ENCODE measurements at regions not wholly inside any gene's neighbourhood (a gene's known extent, or its start where the extent isn't known, plus 50 kb on each side); places are given as distances from the start of the nearest gene placed in this dataset.

GRCh38 chr4:140315019-140315418, 58.4 kb upstream of the SCOC start:
- TF ChIP-seq CTCF (IDR thresholded peaks at IDR 0.05) (no peak), POLR2A (IDR thresholded peaks at IDR 0.05) (no peak)

Measured in lower leg skin (tissue), 3 donors.